Thyroid gland (tissue), 4 donors: ENCODE measurements at regions not wholly inside any gene's neighbourhood (a gene's known extent, or its start where the extent isn't known, plus 50 kb on each side); places are given as distances from the start of the nearest gene placed in this dataset.
A peak's percentile ranks its signal among the peaks of the same experiment; 100 is the strongest.

ENCODE experiments used
- DNase-seq, 2 donors: peaks; one replicate each; pipeline ENCODE4 v3.0.0-alpha.2; 2019
- H3K27ac ChIP-seq, 3 donors: fragments of 200-600 bp; sonication (generic); 1 replicate in 2 of 3; 2 replicates in 1 of 3; pipeline ENCODE4 v1.5.1; 2016 to 2019; ENCODE audit warnings: mild to moderate bottlenecking in 1 of 3, moderate library complexity in 1 of 3
- H3K27me3 ChIP-seq: fragments of 200-600 bp; sonication (generic); one replicate; pipeline ENCODE4 v1.5.1; 2019
- H3K36me3 ChIP-seq, 2 donors: fragments of 200-600 bp; sonication (generic); one replicate each; pipeline ENCODE4 v1.5.1; 2016 to 2019
- H3K4me1 ChIP-seq, 2 donors: fragments of 200-600 bp; sonication (generic); one replicate each; pipeline ENCODE4 v1.5.1; 2017 to 2019
- H3K4me3 ChIP-seq, 3 donors: fragments of 200-600 bp; sonication (generic); replicated peaks in 1 of 3; 1 replicate in 2 of 3; 2 replicates in 1 of 3; pipeline ENCODE4 v1.5.1; 2016; ENCODE audit warnings: mild to moderate bottlenecking in 1 of 3
- H3K9me3 ChIP-seq: fragments of 200-600 bp; sonication (generic); one replicate; pipeline ENCODE4 v1.5.1; 2017
- POLR2A ChIP-seq, 2 donors: fragments of 450-650 bp; IDR thresholded peaks; one replicate each; pipeline ENCODE4 v1.6.1; 2017; ENCODE audit warnings: antibody characterized with exemption in 2 of 2, mild to moderate bottlenecking in 2 of 2, moderate library complexity in 1 of 2
- WGBS, 2 donors: methylation state at CpG; one replicate each; pipeline ENCODE4 v1.1.5; 2017; 5-methylcytosine and 5-hydroxymethylcytosine counted together
- intact Hi-C: fragments of 100-400 bp; cut with DNase I; formaldehyde crosslinking; loops from one replicate; pipeline ENCODE4 v1.15.1; 2023
- TF ChIP-seq, protein P1 (sequence below), 6 experiments: fragments of 200-600 bp in 3 of 6; fragments of 450-650 bp in 3 of 6; sonication (generic) in 3 of 6; IDR thresholded peaks; one replicate each; pipeline ENCODE4 v1.5.1; 2016 to 2019; ENCODE audit warnings: antibody characterized with exemption in 6 of 6, mild to moderate bottlenecking in 2 of 6, inconsistent platforms in 1 of 6, moderate library complexity in 1 of 6

GRCh38 chr16:50994995-50995394, 156.1 kb downstream of the SALL1 start:
- Histone ChIP-seq H3K4me1 (peaks cover 6 to 20% of the 10 kb centered on the region in 2 donors), H3K36me3 (no peaks in the 10 kb centered on the region), H3K27me3 (no peaks in the 10 kb centered on the region), H3K4me3 (no peak overlapping the region), H3K9me3 (no peaks in the 10 kb centered on the region), H3K27ac (no peak overlapping the region)
- WGBS, 2 donors = 93 to 94% methylated on average over 8 of the region's 8 CpGs
- intact Hi-C loops = no loop called here
- DNase-seq = no peak
- TF ChIP-seq POLR2A (IDR thresholded peaks at IDR 0.05) = no peak
- TF ChIP-seq, protein P1, sequence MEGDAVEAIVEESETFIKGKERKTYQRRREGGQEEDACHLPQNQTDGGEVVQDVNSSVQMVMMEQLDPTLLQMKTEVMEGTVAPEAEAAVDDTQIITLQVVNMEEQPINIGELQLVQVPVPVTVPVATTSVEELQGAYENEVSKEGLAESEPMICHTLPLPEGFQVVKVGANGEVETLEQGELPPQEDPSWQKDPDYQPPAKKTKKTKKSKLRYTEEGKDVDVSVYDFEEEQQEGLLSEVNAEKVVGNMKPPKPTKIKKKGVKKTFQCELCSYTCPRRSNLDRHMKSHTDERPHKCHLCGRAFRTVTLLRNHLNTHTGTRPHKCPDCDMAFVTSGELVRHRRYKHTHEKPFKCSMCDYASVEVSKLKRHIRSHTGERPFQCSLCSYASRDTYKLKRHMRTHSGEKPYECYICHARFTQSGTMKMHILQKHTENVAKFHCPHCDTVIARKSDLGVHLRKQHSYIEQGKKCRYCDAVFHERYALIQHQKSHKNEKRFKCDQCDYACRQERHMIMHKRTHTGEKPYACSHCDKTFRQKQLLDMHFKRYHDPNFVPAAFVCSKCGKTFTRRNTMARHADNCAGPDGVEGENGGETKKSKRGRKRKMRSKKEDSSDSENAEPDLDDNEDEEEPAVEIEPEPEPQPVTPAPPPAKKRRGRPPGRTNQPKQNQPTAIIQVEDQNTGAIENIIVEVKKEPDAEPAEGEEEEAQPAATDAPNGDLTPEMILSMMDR (IDR thresholded peaks at IDR 0.05) = no peak

GRCh38 chr16:50992350-50993032, 158.6 kb downstream of the SALL1 start:
- intact Hi-C loops = no loop called here
- H3K9me3 ChIP-seq = no peaks in the 10 kb centered on the region
- DNase-seq = peak in 1 of 2 donors; percentile 5
- TF ChIP-seq, protein P1 (IDR thresholded peaks at IDR 0.05) = no peak
- TF ChIP-seq POLR2A (IDR thresholded peaks at IDR 0.05) = no peak
- H3K27me3 ChIP-seq = no peaks in the 10 kb centered on the region
- WGBS, 2 donors = 92 to 95% methylated on average over 17 to 18 of the region's 18 CpGs
- H3K4me3 ChIP-seq = no peak overlapping the region
- no peaks in the 10 kb centered on the region for H3K36me3 ChIP-seq
- H3K4me1 ChIP-seq = peaks cover 6 to 20% of the 10 kb centered on the region in 2 donors
- peak overlapping the region in 2 of 3 donors; percentile 6 to 52 for H3K27ac ChIP-seq

DNA sequence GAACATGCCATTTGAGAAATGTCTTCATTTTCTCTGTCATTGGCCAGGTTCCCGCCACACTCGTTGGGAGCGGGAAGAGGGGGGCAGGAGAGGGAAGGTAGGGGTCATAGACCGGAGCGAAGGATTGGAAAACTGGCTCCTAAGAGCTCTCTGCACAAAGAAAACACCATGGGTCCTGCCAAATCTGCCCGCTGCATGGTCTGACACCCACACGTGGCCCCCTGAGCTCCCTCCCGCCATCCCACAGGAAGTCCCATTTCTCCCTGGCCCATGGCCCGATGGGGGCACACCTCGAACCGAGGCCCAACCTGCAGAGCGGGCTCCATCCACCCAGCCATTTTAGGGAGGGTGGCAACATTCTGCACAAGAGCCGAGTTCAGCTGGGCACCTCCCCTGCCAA, 159.6 kb downstream of the SALL1 start:
- peak; percentile 99 for DNase-seq
- intact Hi-C loops = no loop called here
- Histone ChIP-seq H3K4me3 (no peak overlapping the region), H3K27me3 (no peaks in the 10 kb centered on the region), H3K9me3 (no peaks in the 10 kb centered on the region), H3K27ac (peak overlapping the region in 2 of 3 donors; percentile 65 to 86), H3K36me3 (no peaks in the 10 kb centered on the region), H3K4me1 (peaks cover 6 to 20% of the 10 kb centered on the region in 2 donors)
- WGBS, 2 donors = 37 to 39% methylated on average over 12 to 13 of the region's 13 CpGs
- TF ChIP-seq POLR2A (IDR thresholded peaks at IDR 0.05) = no peak
- TF ChIP-seq, protein P1 (IDR thresholded peaks at IDR 0.05) = no peak

GRCh38 chr16:50991006-50991405, 160.1 kb downstream of the SALL1 start:
- Histone ChIP-seq H3K36me3 (no peaks in the 10 kb centered on the region), H3K27ac (peak overlapping the region in 2 of 3 donors; percentile 65 to 86), H3K4me3 (no peak overlapping the region), H3K27me3 (no peaks in the 10 kb centered on the region), H3K4me1 (peaks cover 6 to 20% of the 10 kb centered on the region in 2 donors), H3K9me3 (no peaks in the 10 kb centered on the region)
- TF ChIP-seq, protein P1 (IDR thresholded peaks at IDR 0.05) = no peak
- no peak for TF ChIP-seq POLR2A (IDR thresholded peaks at IDR 0.05)
- peak in 1 of 2 donors; percentile 72 for DNase-seq
- WGBS, 2 donors = 25 to 48% methylated on average over 13 to 14 of the region's 14 CpGs
- intact Hi-C loops = no loop called here

DNA sequence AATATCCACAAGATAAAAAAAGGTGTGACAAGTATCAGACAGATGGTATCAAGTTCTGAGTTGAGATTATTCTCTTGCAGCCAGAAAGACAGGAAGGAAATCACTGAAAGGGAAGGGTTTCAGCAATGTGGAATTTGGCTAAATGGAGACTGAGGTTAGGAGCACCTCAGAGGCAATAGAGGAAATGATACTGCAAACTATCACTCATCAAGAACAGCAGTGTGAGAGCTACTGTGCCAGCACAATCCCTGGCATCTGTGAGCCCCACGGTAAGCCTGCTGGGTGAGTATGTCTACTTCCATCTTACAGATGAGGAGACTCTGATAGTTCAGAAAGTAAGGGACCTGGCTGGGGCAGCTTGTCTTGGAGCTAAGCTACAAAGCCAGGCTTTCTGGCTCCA, 162.0 kb downstream of the SALL1 start:
- intact Hi-C loops = loop anchor here (10.0 kb wide), 1 partner anchor 996 kb away; no protein-coding TSS in a partner anchor
- 70 to 72% methylated on average over 1 of the region's 1 CpG for WGBS, 2 donors

More for the DNA sequence above, 162.0 kb downstream of the SALL1 start:
- Histone ChIP-seq H3K27me3 (no peaks in the 10 kb centered on the region), H3K36me3 (no peaks in the 10 kb centered on the region), H3K4me3 (no peak overlapping the region), H3K27ac (no peak overlapping the region), H3K4me1 (peaks cover 6 to 20% of the 10 kb centered on the region in 2 donors), H3K9me3 (no peaks in the 10 kb centered on the region)
- TF ChIP-seq POLR2A (IDR thresholded peaks at IDR 0.05) = no peak
- TF ChIP-seq, protein P1 (IDR thresholded peaks at IDR 0.05) = no peak
- DNase-seq = no peak
